GM21737 (cell line): ENCODE measurements at regions not wholly inside any gene's neighbourhood (a gene's known extent, or its start where the extent isn't known, plus 50 kb on each side); places are given as distances from the start of the nearest gene placed in this dataset.

ENCODE experiments used
- ATAC-seq: cut with Tn5 transposase; IDR thresholded peaks from one replicate; pipeline ENCODE4 v1.9.1; 2021; ENCODE audit warnings: mild to moderate bottlenecking, moderate library complexity; ENCODE audit not compliant: unreplicated experiment

GRCh38 chr12:92289629-92290349 is 144.1 kb upstream of the BTG1 start:
- no peak for ATAC-seq

GRCh38 chr12:92288561-92288960 is 142.9 kb upstream of the BTG1 start:
- ATAC-seq = no peak

- no peak for ATAC-seq
These were observed 132.8 kb upstream of the BTG1 start for GRCh38 chr12:92278378-92278828.

- ATAC-seq = no peak
These were observed 132.1 kb upstream of the BTG1 start for GRCh38 chr12:92277795-92278194.

GRCh38 chr12:92276276-92276675 is 130.6 kb upstream of the BTG1 start:
- ATAC-seq = no peak

GRCh38 chr12:92275443-92276154 is 130.0 kb upstream of the BTG1 start:
- ATAC-seq = no peak

GRCh38 chr12:92273076-92273475 is 127.4 kb upstream of the BTG1 start:
- ATAC-seq = no peak

GRCh38 chr12:92272061-92272964 is 126.7 kb upstream of the BTG1 start:
- ATAC-seq = no peak

GRCh38 chr12:92271341-92271740 is 125.7 kb upstream of the BTG1 start:
- no peak for ATAC-seq

- ATAC-seq = no peak
These were observed 124.9 kb upstream of the BTG1 start for GRCh38 chr12:92270521-92270920.

- no peak for ATAC-seq
These were observed 123.3 kb upstream of the BTG1 start for GRCh38 chr12:92268946-92269345.

GRCh38 chr12:92261692-92262091 is 116.0 kb upstream of the BTG1 start:
- ATAC-seq = no peak

GRCh38 chr12:92261071-92261470 is 115.4 kb upstream of the BTG1 start:
- no peak for ATAC-seq

- ATAC-seq = no peak
These were observed 114.1 kb upstream of the BTG1 start for GRCh38 chr12:92259696-92260251.

- no peak for ATAC-seq
These were observed 113.6 kb upstream of the BTG1 start for GRCh38 chr12:92259291-92259690.

GRCh38 chr12:92257261-92257660 is 111.6 kb upstream of the BTG1 start:
- ATAC-seq = no peak

- no peak for ATAC-seq
These were observed 110.1 kb upstream of the BTG1 start for GRCh38 chr12:92255741-92256140.

- no peak for ATAC-seq
These were observed 107.7 kb upstream of the BTG1 start for GRCh38 chr12:92253301-92253700.

- no peak for ATAC-seq
These were observed 103.3 kb upstream of the BTG1 start for GRCh38 chr12:92248977-92249376.

GRCh38 chr12:92244036-92244435 is 98.4 kb upstream of the BTG1 start:
- ATAC-seq = no peak

- no peak for ATAC-seq
These were observed 97.3 kb upstream of the BTG1 start for GRCh38 chr12:92242907-92243306.
